ENCODE measurements at regions not wholly inside any gene's neighbourhood (a gene's known extent, or its start where the extent isn't known, plus 50 kb on each side); places are given as distances from the start of the nearest gene placed in this dataset.

DNA sequence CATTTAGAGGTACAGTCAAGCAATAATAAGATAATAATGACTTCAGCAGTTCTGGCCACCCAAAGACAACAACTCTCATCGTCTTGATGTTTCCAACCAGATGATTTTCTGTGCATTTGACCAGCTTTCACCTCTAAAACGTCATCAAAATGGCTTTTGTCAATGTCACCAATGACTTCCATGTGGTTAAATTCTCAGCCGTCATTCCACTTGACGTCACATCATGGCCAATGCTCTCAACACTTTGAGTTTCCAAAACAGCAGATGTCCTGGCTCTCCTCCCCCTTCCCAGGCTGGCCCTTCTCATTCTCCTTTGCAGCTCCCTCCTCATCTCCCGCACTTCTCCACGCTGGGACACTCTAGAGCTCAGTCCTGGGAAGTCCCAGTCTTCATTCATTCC, 258.3 kb downstream of the BCL2 start:
- Histone ChIP-seq H3K4me3 (ENCODE audit: insufficient read depth, low read depth, low read length) (no peak overlapping the region), H4K91ac (ENCODE audit: insufficient read depth, low read depth, low read length) (no peak overlapping the region), H2BK120ac (ENCODE audit: low read depth, low read length) (no peak overlapping the region), H3K79me1 (ENCODE audit: low read depth in 1 of 2, low read length in 2 of 2) (no peaks in the 10 kb centered on the region), H2BK20ac (ENCODE audit: low read depth, low read length) (no peak overlapping the region), H3K56ac (ENCODE audit: extremely low read depth, insufficient read depth, low read length) (no peak overlapping the region), H3K4me2 (ENCODE audit: low read depth, low read length) (no peak overlapping the region), H3K36me3 (ENCODE audit: control insufficient read depth, insufficient read depth, low read length) (no peaks in the 10 kb centered on the region), H4K20me1 (ENCODE audit: insufficient read depth, low read length) (no peaks in the 10 kb centered on the region), H3K4ac (ENCODE audit: low read depth, low read length) (no peak overlapping the region), H3K23ac (ENCODE audit: low read depth, low read length) (no peak overlapping the region), H3K9me1 (ENCODE audit: insufficient read depth, low read length) (no peaks in the 10 kb centered on the region), H2BK15ac (ENCODE audit: low read depth, low read length) (no peak overlapping the region), H3K14ac (replicated peaks; ENCODE audit: low read depth, low read length) (no peak overlapping the region), H2BK5ac (ENCODE audit: low read depth, low read length, poor library complexity, severe bottlenecking) (no peak overlapping the region), H3K27me3 (ENCODE audit: control insufficient read depth, insufficient read depth, low read length) (peaks cover 6% of the 10 kb centered on the region; the same call in 1 of the 2 replicates), H3K18ac (ENCODE audit: low read depth, low read length) (no peak overlapping the region), H3K27ac (ENCODE audit: insufficient read depth, low read length) (no peak overlapping the region), H2AK5ac (ENCODE audit: low read depth, low read length) (no peak overlapping the region), H2AFZ (replicated peaks; ENCODE audit: low read length, poor library complexity) (no peak overlapping the region), H3K9ac (ENCODE audit: low read depth, low read length) (no peak overlapping the region), H4K8ac (ENCODE audit: low read depth in 2 of 2, low read length in 2 of 2) (no peak overlapping the region), H4K5ac (ENCODE audit: low read depth, low read length) (no peak overlapping the region), H3K9me3 (ENCODE audit: control insufficient read depth, insufficient read depth, low read length) (no peaks in the 10 kb centered on the region), H2AK9ac (replicated peaks; ENCODE audit: low read depth, low read length, poor library complexity) (no peak overlapping the region), H3K4me1 (ENCODE audit: control insufficient read depth, insufficient read depth, low read length) (no peaks in the 10 kb centered on the region)
- ATAC-seq (ENCODE audit: low read depth) (no peak), DNase-seq (no peak)
- dilution Hi-C loops (cut with HindIII; ENCODE audit: low sequenced_read_pairs, unreplicated experiment) (no loop called here), intact Hi-C loops (cut with micrococcal nuclease) (no loop called here), in situ Hi-C loops (cut with MboI; ENCODE audit: low sequenced_read_pairs) (no loop called here)
- ChIA-PET CTCF (interaction anchor here (0.8 kb wide), 1 partner anchor 44 kb away, joined by 3 read pairs; no protein-coding TSS in a partner anchor), POLR2A (ENCODE audit: unreplicated experiment) (no interaction called here)
- TF ChIP-seq NFE2L2 (IDR thresholded peaks at IDR 0.05; ENCODE audit: low read depth, low read length) (no peak), SMC3 (IDR thresholded peaks at IDR 0.05; ENCODE audit: low read depth, low read length) (no peak), POLR2A (IDR thresholded peaks at IDR 0.05; ENCODE audit: low read depth, low read length) (no peak), MAFK (IDR thresholded peaks at IDR 0.05; ENCODE audit: low read depth, low read length) (no peak), CEBPB (IDR thresholded peaks at IDR 0.05; ENCODE audit: low read depth, low read length) (no peak), ELK1 (IDR thresholded peaks at IDR 0.05; ENCODE audit: borderline replicate concordance, low read depth, low read length) (no peak), RCOR1 (IDR thresholded peaks at IDR 0.05; ENCODE audit: insufficient replicate concordance, low read length) (no peak), MXI1 (IDR thresholded peaks at IDR 0.05; ENCODE audit: borderline replicate concordance, low read depth, low read length) (no peak), CHD1 (IDR thresholded peaks at IDR 0.05; ENCODE audit: low read depth, low read length) (no peak), CTCF (conservative IDR thresholded peaks at IDR 0.05; ENCODE audit: low read depth, low read length) (no peak), BHLHE40 (IDR thresholded peaks at IDR 0.05; ENCODE audit: low read depth, low read length) (no peak), RAD21 (IDR thresholded peaks at IDR 0.05; ENCODE audit: low read length) (no peak), FOS (IDR thresholded peaks at IDR 0.05; ENCODE audit: low read depth, low read length) (no peak), RFX5 (IDR thresholded peaks at IDR 0.05; ENCODE audit: low read depth, low read length) (no peak), MAZ (IDR thresholded peaks at IDR 0.05; ENCODE audit: borderline replicate concordance, low read depth, low read length) (no peak)
- TF ChIP-seq, protein P1, sequence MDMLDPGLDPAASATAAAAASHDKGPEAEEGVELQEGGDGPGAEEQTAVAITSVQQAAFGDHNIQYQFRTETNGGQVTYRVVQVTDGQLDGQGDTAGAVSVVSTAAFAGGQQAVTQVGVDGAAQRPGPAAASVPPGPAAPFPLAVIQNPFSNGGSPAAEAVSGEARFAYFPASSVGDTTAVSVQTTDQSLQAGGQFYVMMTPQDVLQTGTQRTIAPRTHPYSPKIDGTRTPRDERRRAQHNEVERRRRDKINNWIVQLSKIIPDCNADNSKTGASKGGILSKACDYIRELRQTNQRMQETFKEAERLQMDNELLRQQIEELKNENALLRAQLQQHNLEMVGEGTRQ (IDR thresholded peaks at IDR 0.05; ENCODE audit: low read depth, low read length), result no peak
- no TSS peak for BruUV-seq (replicated peaks)
- 29% methylated on average over 3 of the region's 6 CpGs; no CpG with 5 or more reads in 1 of the 2 experiments for WGBS, 2 experiments (ENCODE audit: extremely low coverage in 2 of 2, insufficient read length in 1 of 2)
